GM12878 (cell line): ENCODE measurements at regions not wholly inside any gene's neighbourhood (a gene's known extent, or its start where the extent isn't known, plus 50 kb on each side); places are given as distances from the start of the nearest gene placed in this dataset.

ENCODE experiments used
- ATAC-seq: fragments of 200-7000 bp; cut with Tn5 transposase; 3 replicates; pipeline ENCODE4 v1.9.1; 2020; ENCODE audit warnings: mild to moderate bottlenecking, moderate library complexity
- BruUV-seq: library from RNA; stranded (reverse); fragments of 400-500 nt; replicated peaks from 2 replicates; lab custom pipeline; 2021; lab: Mats Ljungman, UMichigan
- CTCF ChIA-PET: fragments of 300-600 bp; sonication (Branson Sonifier 250); formaldehyde crosslinking; extraction: SDS; loops from one replicate; lab custom pipeline; 2021; ENCODE audit warnings: inconsistent platforms; lab: Yijun Ruan, JAX
- POLR2A ChIA-PET: fragments of 350-600 bp; formaldehyde crosslinking; extraction: SDS; loops from one replicate; lab custom pipeline; 2021; ENCODE audit warnings: inconsistent platforms; lab: Charles Lee
- RAD21 ChIA-PET: fragments of 300-600 bp; sonication (Branson Sonifier 250); formaldehyde crosslinking; loops from one replicate; lab custom pipeline; 2023; ENCODE audit warnings: antibody characterized with exemption; ENCODE audit not compliant: unreplicated experiment; lab: Charles Lee
- SMC1A ChIA-PET: fragments of 300-600 bp; sonication (Branson Sonifier 250); formaldehyde crosslinking; loops from one replicate; lab custom pipeline; 2023; ENCODE audit not compliant: unreplicated experiment, uncharacterized antibody; lab: Charles Lee
- DNase-seq: peaks from one replicate; pipeline ENCODE4 v3.0.0-alpha.2; 2011; ENCODE audit warnings: low read depth, low spot score
- FAIRE-seq: peaks from 3 replicates; lab custom pipeline; 2011; peaks lifted over from hg19 to GRCh38; lab: Jason Lieb, UNC
- H2AFZ ChIP-seq: 2 replicates; pipeline ENCODE4 v1.6.0; 2011; ENCODE audit warnings: low read depth, low read length, control low read depth; ENCODE audit not compliant: control insufficient read depth
- H3K27ac ChIP-seq: 2 replicates; pipeline ENCODE4 v1.5.1; 2011; ENCODE audit warnings: control low read depth; ENCODE audit not compliant: control insufficient read depth, insufficient read depth
- H3K27me3 ChIP-seq, 2 experiments: replicated peaks in 1 of 2; 2 replicates each; pipeline versions ENCODE4 v1.6.0 to v1.6.1; 2011; ENCODE audit warnings: low read length in 1 of 2; ENCODE audit not compliant: control insufficient read depth in 2 of 2, insufficient read depth in 2 of 2
- H3K36me3 ChIP-seq, 2 experiments: 2 replicates each; pipeline ENCODE4 v1.5.1; 2011; ENCODE audit warnings: low read length in 1 of 2; ENCODE audit not compliant: control insufficient read depth in 2 of 2, insufficient read depth in 2 of 2
- H3K4me1 ChIP-seq: 2 replicates; pipeline ENCODE4 v1.6.1; 2011; ENCODE audit warnings: mild to moderate bottlenecking, low read length, moderate library complexity, mixed read lengths; ENCODE audit not compliant: control insufficient read depth, insufficient read depth
- H3K4me2 ChIP-seq: 2 replicates; pipeline ENCODE4 v1.6.0; 2011; ENCODE audit warnings: control low read depth; ENCODE audit not compliant: control insufficient read depth, insufficient read depth
- H3K4me3 ChIP-seq: fragments of 200-600 bp; sonication (generic); 2 replicates; pipeline ENCODE4 v1.5.1; 2016
- H3K79me2 ChIP-seq: 2 replicates; pipeline ENCODE4 v1.6.0; 2011; ENCODE audit warnings: low read length; ENCODE audit not compliant: control insufficient read depth, insufficient read depth
- H3K9ac ChIP-seq: 2 replicates; pipeline ENCODE4 v1.8.0; 2011; ENCODE audit warnings: low read length, control low read depth, mixed read lengths; ENCODE audit not compliant: control insufficient read depth, insufficient read depth
- H3K9me3 ChIP-seq: replicated peaks from 3 replicates; pipeline ENCODE4 v1.5.1; 2011; ENCODE audit warnings: mild to moderate bottlenecking, low read length; ENCODE audit not compliant: control insufficient read depth, insufficient read depth
- H4K20me1 ChIP-seq: 2 replicates; pipeline ENCODE4 v1.6.0; 2011; ENCODE audit not compliant: control insufficient read depth, insufficient read depth
- EZH2 ChIP-seq: IDR thresholded peaks from 2 replicates; pipeline ENCODE4 v1.6.1; 2012; ENCODE audit warnings: low read depth, mild to moderate bottlenecking, control low read depth, inconsistent platforms, low read length, borderline replicate concordance; ENCODE audit not compliant: control insufficient read depth
- GATAD2B ChIP-seq: fragments of 450-650 bp; conservative IDR thresholded peaks from 2 replicates; pipeline ENCODE4 v1.6.1; 2017; ENCODE audit warnings: low read depth, mild to moderate bottlenecking, moderate library complexity
- HDAC2 ChIP-seq: fragments of 200-600 bp; sonication (generic); IDR thresholded peaks from 2 replicates; pipeline ENCODE4 v1.6.1; 2017
- HDAC6 ChIP-seq: fragments of 200-600 bp; sonication (generic); IDR thresholded peaks from one replicate; pipeline ENCODE4 v1.8.0; 2017; ENCODE audit warnings: antibody characterized with exemption; ENCODE audit not compliant: unreplicated experiment
- LARP7 ChIP-seq: fragments of 450-650 bp; IDR thresholded peaks from 2 replicates; pipeline ENCODE4 v1.6.1; 2017; ENCODE audit warnings: mild to moderate bottlenecking
- MXI1 ChIP-seq: fragments of 150-350 bp; IDR thresholded peaks from 2 replicates; pipeline ENCODE4 v1.6.1; 2011; ENCODE audit warnings: low read depth, mild to moderate bottlenecking, inconsistent platforms, low read length, improper control_type of control experiment
- MYB ChIP-seq: fragments of 150-350 bp; IDR thresholded peaks from 2 replicates; pipeline ENCODE4 v1.6.1; 2014; ENCODE audit warnings: mild to moderate bottlenecking, low read depth, low read length, borderline replicate concordance
- POLR2AphosphoS5 ChIP-seq: IDR thresholded peaks from 2 replicates; pipeline ENCODE4 v1.6.1; 2011; ENCODE audit warnings: mild to moderate bottlenecking, low read length, inconsistent platforms
- RB1 ChIP-seq: fragments of 450-650 bp; formaldehyde crosslinking; IDR thresholded peaks from 2 replicates; pipeline ENCODE4 v1.6.1; 2017; ENCODE audit warnings: mild to moderate bottlenecking, borderline replicate concordance
- SUPT20H ChIP-seq: IDR thresholded peaks from 2 replicates; pipeline ENCODE4 v1.6.1; 2011; ENCODE audit warnings: low read depth, mild to moderate bottlenecking, low read length, moderate library complexity, borderline replicate concordance; ENCODE audit not compliant: control insufficient read depth
- ZNF24 ChIP-seq: fragments of 450-650 bp; IDR thresholded peaks from 2 replicates; pipeline ENCODE4 v1.6.1; 2017; ENCODE audit warnings: antibody characterized with exemption, mild to moderate bottlenecking
- WGBS: methylation state at CpG from one replicate; pipeline ENCODE4 v1.1.6; 2016; ENCODE audit warnings: low lambda C conversion rate; ENCODE audit not compliant: insufficient replicate concordance, insufficient coverage; ENCODE audit errors: missing lambda C conversion rate; 5-methylcytosine and 5-hydroxymethylcytosine counted together
- in situ Hi-C: fragments of 300-500 bp; cut with MboI; formaldehyde crosslinking; loops from 9 replicates; pipeline ENCODE4 v1.14.3; 2018; ENCODE audit warnings: mixed read lengths
- intact Hi-C: fragments of 100-400 bp; cut with micrococcal nuclease; formaldehyde crosslinking; loops from one replicate; pipeline ENCODE4 v1.14.2; 2022; ENCODE audit not compliant: unreplicated experiment
- TF ChIP-seq, protein P1 (sequence below): IDR thresholded peaks from 2 replicates; pipeline ENCODE4 v1.6.1; 2011; ENCODE audit warnings: borderline replicate concordance, low read depth, mild to moderate bottlenecking, moderate library complexity, low read length; ENCODE audit not compliant: insufficient read depth, poor library complexity, severe bottlenecking
- TF ChIP-seq, protein P2 (sequence below): fragments of 450-650 bp; IDR thresholded peaks from 2 replicates; pipeline ENCODE4 v1.6.1; 2018; ENCODE audit warnings: borderline replicate concordance, mild to moderate bottlenecking; ENCODE audit not compliant: partially characterized antibody

DNA sequence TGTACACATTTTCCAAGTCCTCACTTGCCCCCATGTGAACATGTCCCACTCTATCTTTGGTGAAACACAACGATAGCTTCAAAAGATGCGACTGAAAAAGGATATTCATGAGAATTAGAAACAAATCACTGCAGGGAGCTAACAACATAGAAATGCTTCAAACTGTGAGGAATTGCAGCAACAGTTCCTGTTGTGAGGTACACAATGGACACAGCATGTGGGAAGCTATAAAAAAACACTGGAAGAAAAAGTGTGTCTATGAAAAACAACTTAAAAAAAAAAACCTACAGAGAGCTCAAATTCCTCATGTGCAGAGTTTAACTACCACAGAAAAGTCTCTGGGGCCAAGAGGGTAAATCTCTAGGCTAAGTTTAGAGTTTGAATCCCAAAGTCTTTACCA lies 51.6 kb upstream of the BLTP1 start (continued):
- TF ChIP-seq ZNF24 (no peak), HDAC2 (no peak)
- TF ChIP-seq, protein P1, sequence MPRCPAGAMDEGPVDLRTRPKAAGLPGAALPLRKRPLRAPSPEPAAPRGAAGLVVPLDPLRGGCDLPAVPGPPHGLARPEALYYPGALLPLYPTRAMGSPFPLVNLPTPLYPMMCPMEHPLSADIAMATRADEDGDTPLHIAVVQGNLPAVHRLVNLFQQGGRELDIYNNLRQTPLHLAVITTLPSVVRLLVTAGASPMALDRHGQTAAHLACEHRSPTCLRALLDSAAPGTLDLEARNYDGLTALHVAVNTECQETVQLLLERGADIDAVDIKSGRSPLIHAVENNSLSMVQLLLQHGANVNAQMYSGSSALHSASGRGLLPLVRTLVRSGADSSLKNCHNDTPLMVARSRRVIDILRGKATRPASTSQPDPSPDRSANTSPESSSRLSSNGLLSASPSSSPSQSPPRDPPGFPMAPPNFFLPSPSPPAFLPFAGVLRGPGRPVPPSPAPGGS: no peak

DNA sequence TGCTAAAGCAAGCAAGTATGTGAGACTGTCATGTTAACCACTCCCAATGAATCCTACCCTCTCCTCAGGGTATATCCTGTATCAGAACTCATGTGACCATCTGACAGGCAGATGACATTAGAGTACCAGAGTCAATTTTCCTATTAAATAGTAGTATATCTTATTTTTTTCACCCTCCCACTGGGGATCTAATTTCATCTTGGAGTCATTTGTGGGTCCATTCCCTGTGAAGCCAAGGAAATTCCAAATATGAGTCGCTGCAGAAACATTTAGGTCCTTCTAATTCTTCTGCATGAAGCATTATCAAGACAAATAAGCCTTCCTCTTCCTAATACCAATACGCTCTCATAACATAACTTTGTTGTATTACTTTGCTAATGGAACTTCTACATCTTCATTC lies 52.2 kb upstream of the BLTP1 start:
- ChIA-PET POLR2A (no interaction called here), RAD21 (no interaction called here), CTCF (no interaction called here), SMC1A (no interaction called here)
- Histone ChIP-seq H3K4me3 (no peak overlapping the region), H3K4me2 (no peak overlapping the region), H3K27me3 (no peaks in the 10 kb centered on the region; a peak in 1 of 4 replicates), H2AFZ (no peak overlapping the region), H3K36me3 (no peaks in the 10 kb centered on the region), H3K9ac (no peak overlapping the region), H3K27ac (no peak overlapping the region), H3K79me2 (no peaks in the 10 kb centered on the region), H4K20me1 (no peaks in the 10 kb centered on the region), H3K9me3 (no peaks in the 10 kb centered on the region), H3K4me1 (no peaks in the 10 kb centered on the region)
- FAIRE-seq: no peak
- in situ Hi-C loops: no loop called here
- TF ChIP-seq ZNF24 (no peak), HDAC6 (no peak), SUPT20H (no peak), GATAD2B (no peak), RB1 (no peak), MXI1 (no peak), POLR2AphosphoS5 (no peak), MYB (no peak), EZH2 (no peak), LARP7 (no peak)
- TF ChIP-seq, protein P2, sequence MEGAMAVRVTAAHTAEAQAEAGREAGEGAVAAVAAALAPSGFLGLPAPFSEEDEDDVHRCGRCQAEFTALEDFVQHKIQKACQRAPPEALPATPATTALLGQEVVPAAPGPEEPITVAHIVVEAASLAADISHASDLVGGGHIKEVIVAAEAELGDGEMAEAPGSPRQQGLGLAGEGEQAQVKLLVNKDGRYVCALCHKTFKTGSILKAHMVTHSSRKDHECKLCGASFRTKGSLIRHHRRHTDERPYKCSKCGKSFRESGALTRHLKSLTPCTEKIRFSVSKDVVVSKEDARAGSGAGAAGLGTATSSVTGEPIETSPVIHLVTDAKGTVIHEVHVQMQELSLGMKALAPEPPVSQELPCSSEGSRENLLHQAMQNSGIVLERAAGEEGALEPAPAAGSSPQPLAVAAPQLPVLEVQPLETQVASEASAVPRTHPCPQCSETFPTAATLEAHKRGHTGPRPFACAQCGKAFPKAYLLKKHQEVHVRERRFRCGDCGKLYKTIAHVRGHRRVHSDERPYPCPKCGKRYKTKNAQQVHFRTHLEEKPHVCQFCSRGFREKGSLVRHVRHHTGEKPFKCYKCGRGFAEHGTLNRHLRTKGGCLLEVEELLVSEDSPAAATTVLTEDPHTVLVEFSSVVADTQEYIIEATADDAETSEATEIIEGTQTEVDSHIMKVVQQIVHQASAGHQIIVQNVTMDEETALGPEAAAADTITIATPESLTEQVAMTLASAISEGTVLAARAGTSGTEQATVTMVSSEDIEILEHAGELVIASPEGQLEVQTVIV: no peak
- ATAC-seq: no peak
- intact Hi-C loops: no loop called here
- DNase-seq: no peak
- no TSS peak for BruUV-seq
- 17% methylated on average over 2 of the region's 2 CpGs for WGBS
